ENCODE measurements at regions not wholly inside any gene's neighbourhood (a gene's known extent, or its start where the extent isn't known, plus 50 kb on each side); places are given as distances from the start of the nearest gene placed in this dataset.

DNA sequence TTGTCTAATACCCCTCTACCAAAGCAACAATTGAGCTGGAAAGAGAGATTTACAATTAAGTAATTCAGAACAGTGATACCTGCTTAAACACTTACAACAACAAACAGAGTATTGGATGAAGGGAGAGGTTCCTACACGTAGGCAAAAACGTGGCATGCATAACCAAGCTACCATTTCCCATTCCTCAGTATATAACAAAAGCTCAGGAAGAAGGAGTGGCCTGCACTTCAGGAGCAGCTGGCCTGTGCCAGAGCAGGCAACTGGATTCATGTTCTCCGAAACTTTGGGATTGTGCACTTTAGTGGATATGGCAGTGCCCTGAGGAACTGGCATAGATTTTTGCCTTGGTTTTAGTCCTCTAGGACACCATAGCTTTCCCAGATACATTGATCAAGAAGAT is 630.2 kb upstream of the PCDH9 start:
- Histone ChIP-seq H3K4me3 (no peak overlapping the region), H3K27ac (no peak overlapping the region), H3K9ac (ENCODE audit: insufficient read length) (no peak overlapping the region), H3K9me3 (ENCODE audit: low read depth, low read length) (no peaks in the 10 kb centered on the region), H3K36me3 (ENCODE audit: insufficient read depth, low read length) (no peaks in the 10 kb centered on the region)
- no peak for DNase-seq (ENCODE audit: low read depth, low spot score)
- TF ChIP-seq EZH2 (IDR thresholded peaks at IDR 0.05) (no peak), POLR2AphosphoS5 (IDR thresholded peaks at IDR 0.05; ENCODE audit: borderline replicate concordance, low read depth, low read length) (no peak), FOXP2 (optimal IDR thresholded peaks at IDR 0.05; ENCODE audit: control extremely low read depth, extremely low read length, insufficient read depth) (no peak)

DNA sequence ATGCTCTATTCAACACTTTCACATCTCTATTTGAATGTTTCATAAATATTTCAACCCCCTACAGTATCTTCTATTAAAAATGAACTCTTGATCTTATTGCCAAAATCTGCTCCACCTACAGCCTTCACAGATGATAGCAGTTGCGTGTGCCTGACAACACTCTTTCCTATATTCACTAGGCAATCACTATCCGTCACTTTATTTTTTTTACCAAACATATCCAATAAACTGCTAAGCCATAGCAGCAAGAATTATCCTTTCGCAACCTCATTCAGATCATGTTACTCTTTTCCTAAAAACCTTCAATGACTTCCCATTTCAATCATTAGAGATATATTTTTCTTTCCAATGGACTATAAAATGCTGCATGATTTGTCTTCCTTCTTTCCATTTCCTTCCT is 629.8 kb upstream of the PCDH9 start:
- H3K9me3 ChIP-seq (ENCODE audit: low read depth, low read length), result no peaks in the 10 kb centered on the region
- H3K27ac ChIP-seq, result no peak overlapping the region
- H3K9ac ChIP-seq (ENCODE audit: insufficient read length), result no peak overlapping the region
- H3K4me3 ChIP-seq, result no peak overlapping the region
- TF ChIP-seq EZH2 (IDR thresholded peaks at IDR 0.05) (no peak), FOXP2 (optimal IDR thresholded peaks at IDR 0.05; ENCODE audit: control extremely low read depth, extremely low read length, insufficient read depth) (no peak), POLR2AphosphoS5 (IDR thresholded peaks at IDR 0.05; ENCODE audit: borderline replicate concordance, low read depth, low read length) (no peak)
- no peaks in the 10 kb centered on the region for H3K36me3 ChIP-seq (ENCODE audit: insufficient read depth, low read length)
- no peak for DNase-seq (ENCODE audit: low read depth, low spot score)

DNA sequence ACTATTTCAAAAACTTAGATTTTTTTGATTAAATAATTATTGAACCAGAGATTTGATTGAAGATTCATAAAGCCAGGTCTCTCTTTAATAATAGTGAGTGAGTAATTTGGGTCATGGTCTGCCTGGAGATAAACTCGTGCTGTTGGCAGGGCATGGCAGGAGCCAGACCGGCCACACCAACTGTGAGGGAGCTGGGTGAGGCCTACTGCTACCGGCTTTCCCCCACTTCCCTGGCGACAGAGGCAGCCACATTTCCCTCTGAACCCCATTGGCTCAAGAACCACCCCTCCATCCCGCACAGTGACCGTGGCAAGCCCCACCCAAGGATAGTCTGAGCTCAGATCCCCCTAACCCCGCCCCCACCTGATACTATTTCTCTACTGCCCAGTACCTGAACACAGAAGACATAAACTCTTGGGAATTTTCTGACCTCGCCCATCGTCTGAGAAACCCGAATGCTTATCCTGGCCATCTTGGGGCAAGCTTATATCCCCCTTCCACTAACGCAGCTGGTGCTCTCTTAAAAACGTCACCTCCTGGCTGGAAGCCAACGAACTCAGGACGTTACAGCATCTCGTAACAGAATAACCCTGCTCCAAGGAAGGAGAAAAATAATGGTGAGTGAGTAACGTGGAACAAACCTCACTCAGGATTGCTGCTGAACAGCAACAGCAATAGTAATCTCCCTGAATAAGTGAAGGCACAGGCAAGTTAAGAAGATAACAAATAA is 627.6 kb upstream of the PCDH9 start:
- H3K9ac ChIP-seq (ENCODE audit: insufficient read length), result no peak overlapping the region
- TF ChIP-seq EZH2 (IDR thresholded peaks at IDR 0.05) (no peak), FOXP2 (optimal IDR thresholded peaks at IDR 0.05; ENCODE audit: control extremely low read depth, extremely low read length, insufficient read depth) (no peak), POLR2AphosphoS5 (IDR thresholded peaks at IDR 0.05; ENCODE audit: borderline replicate concordance, low read depth, low read length) (no peak)
- no peak overlapping the region for H3K4me3 ChIP-seq
- no peak for DNase-seq (ENCODE audit: low read depth, low spot score)
- no peak overlapping the region for H3K27ac ChIP-seq
- H3K9me3 ChIP-seq (ENCODE audit: low read depth, low read length), result no peaks in the 10 kb centered on the region
- H3K36me3 ChIP-seq (ENCODE audit: insufficient read depth, low read length), result no peaks in the 10 kb centered on the region

GRCh38 chr13:67856955-67857354 is 626.8 kb upstream of the PCDH9 start:
- Histone ChIP-seq H3K36me3 (ENCODE audit: insufficient read depth, low read length) (no peaks in the 10 kb centered on the region), H3K9ac (ENCODE audit: insufficient read length) (no peak overlapping the region), H3K4me3 (no peak overlapping the region), H3K9me3 (ENCODE audit: low read depth, low read length) (no peaks in the 10 kb centered on the region), H3K27ac (no peak overlapping the region)
- DNase-seq (ENCODE audit: low read depth, low spot score), result no peak
- TF ChIP-seq FOXP2 (optimal IDR thresholded peaks at IDR 0.05; ENCODE audit: control extremely low read depth, extremely low read length, insufficient read depth) (no peak), POLR2AphosphoS5 (IDR thresholded peaks at IDR 0.05; ENCODE audit: borderline replicate concordance, low read depth, low read length) (no peak), EZH2 (IDR thresholded peaks at IDR 0.05) (no peak)

GRCh38 chr13:67855741-67856238 is 625.7 kb upstream of the PCDH9 start:
- peak overlapping the region; percentile 42; the same call in 1 of the 2 replicates for H3K27ac ChIP-seq
- H3K9ac ChIP-seq (ENCODE audit: insufficient read length), result no peak overlapping the region
- no peaks in the 10 kb centered on the region for H3K9me3 ChIP-seq (ENCODE audit: low read depth, low read length)
- no peak for TF ChIP-seq FOXP2 (optimal IDR thresholded peaks at IDR 0.05; ENCODE audit: control extremely low read depth, extremely low read length, insufficient read depth)
- TF ChIP-seq POLR2AphosphoS5 (IDR thresholded peaks at IDR 0.05; ENCODE audit: borderline replicate concordance, low read depth, low read length), result no peak
- TF ChIP-seq EZH2 (IDR thresholded peaks at IDR 0.05), result no peak
- peak overlapping the region; percentile 23; the same call in 1 of the 2 replicates for H3K4me3 ChIP-seq
- no peak for DNase-seq (ENCODE audit: low read depth, low spot score)
- H3K36me3 ChIP-seq (ENCODE audit: insufficient read depth, low read length), result no peaks in the 10 kb centered on the region

DNA sequence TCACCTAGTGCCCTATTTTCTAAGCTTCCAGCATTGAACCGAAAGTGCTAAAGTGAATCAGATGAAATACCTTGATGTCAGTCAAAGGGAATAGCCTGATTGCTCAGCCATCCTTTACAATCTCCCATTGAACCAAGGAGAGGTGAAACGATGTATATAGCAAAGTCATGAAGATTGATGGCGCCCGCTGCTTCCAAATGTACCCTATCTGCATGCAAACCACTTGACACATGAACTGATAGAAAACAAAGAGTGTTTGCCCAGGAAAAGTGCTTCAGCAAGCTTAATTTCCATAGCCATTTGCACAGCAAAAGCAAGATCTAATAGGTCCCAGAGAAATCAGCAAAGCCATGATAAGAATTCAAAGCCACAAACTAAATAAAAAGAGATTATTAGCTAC is 624.9 kb upstream of the PCDH9 start:
- Histone ChIP-seq H3K4me3 (no peak overlapping the region), H3K9me3 (ENCODE audit: low read depth, low read length) (no peaks in the 10 kb centered on the region), H3K27ac (no peak overlapping the region), H3K9ac (ENCODE audit: insufficient read length) (no peak overlapping the region), H3K36me3 (ENCODE audit: insufficient read depth, low read length) (no peaks in the 10 kb centered on the region)
- TF ChIP-seq EZH2 (IDR thresholded peaks at IDR 0.05), result no peak
- TF ChIP-seq POLR2AphosphoS5 (IDR thresholded peaks at IDR 0.05; ENCODE audit: borderline replicate concordance, low read depth, low read length), result no peak
- no peak for TF ChIP-seq FOXP2 (optimal IDR thresholded peaks at IDR 0.05; ENCODE audit: control extremely low read depth, extremely low read length, insufficient read depth)
- DNase-seq (ENCODE audit: low read depth, low spot score), result no peak

DNA sequence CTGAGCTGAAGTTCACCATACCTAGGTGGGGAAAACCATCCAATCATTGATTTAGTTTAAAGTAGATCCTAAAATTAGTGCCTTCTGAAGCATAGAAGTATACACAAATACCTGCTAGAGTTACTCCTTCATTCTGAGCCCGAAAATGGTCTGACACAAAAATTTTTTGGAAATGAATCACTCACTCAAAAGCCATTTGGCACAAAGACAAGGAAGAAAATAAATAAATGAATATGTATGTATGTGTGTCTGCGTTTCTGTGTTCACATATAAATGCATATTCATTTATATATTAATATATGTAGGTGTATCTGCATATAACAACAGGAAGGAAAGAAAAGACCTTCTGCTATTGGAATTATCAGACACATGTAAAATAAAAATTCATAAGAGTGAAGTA is 614.4 kb upstream of the PCDH9 start:
- Histone ChIP-seq H3K36me3 (ENCODE audit: insufficient read depth, low read length) (no peaks in the 10 kb centered on the region), H3K4me3 (no peak overlapping the region), H3K9me3 (ENCODE audit: low read depth, low read length) (no peaks in the 10 kb centered on the region), H3K9ac (ENCODE audit: insufficient read length) (no peak overlapping the region), H3K27ac (no peak overlapping the region)
- TF ChIP-seq FOXP2 (optimal IDR thresholded peaks at IDR 0.05; ENCODE audit: control extremely low read depth, extremely low read length, insufficient read depth) (no peak), POLR2AphosphoS5 (IDR thresholded peaks at IDR 0.05; ENCODE audit: borderline replicate concordance, low read depth, low read length) (no peak), EZH2 (IDR thresholded peaks at IDR 0.05) (no peak)
- no peak for DNase-seq (ENCODE audit: low read depth, low spot score)

DNA sequence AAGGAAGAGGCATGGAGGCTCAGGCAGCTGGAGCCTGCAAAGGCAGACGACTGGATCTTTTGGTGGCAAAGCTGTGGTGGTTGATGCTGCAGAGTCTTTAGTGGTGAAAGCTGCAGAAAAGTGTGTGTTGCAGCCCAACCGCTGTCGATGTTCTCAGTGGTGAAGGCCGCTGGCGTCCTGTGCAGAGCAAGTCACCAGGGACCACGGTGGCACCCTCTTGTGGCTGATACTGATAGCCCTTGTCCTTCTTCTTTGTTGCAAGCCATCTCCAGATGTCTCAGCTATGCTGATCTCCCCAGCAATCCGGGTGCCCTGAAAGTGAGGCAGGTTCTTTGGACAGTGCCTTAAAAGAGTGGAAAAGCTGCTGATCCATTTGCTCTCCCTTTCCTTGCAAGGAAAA is 610.9 kb upstream of the PCDH9 start:
- TF ChIP-seq EZH2 (IDR thresholded peaks at IDR 0.05) (no peak), FOXP2 (optimal IDR thresholded peaks at IDR 0.05; ENCODE audit: control extremely low read depth, extremely low read length, insufficient read depth) (no peak), POLR2AphosphoS5 (IDR thresholded peaks at IDR 0.05; ENCODE audit: borderline replicate concordance, low read depth, low read length) (no peak)
- no peak for DNase-seq (ENCODE audit: low read depth, low spot score)
- H3K27ac ChIP-seq, result no peak overlapping the region

More for the DNA sequence above, 610.9 kb upstream of the PCDH9 start:
- Histone ChIP-seq H3K9ac (ENCODE audit: insufficient read length) (no peak overlapping the region), H3K36me3 (ENCODE audit: insufficient read depth, low read length) (no peaks in the 10 kb centered on the region), H3K4me3 (no peak overlapping the region), H3K9me3 (ENCODE audit: low read depth, low read length) (no peaks in the 10 kb centered on the region; the same call in 1 of the 2 replicates)

Data from SK-N-MC (cell line).